GM18508 (cell line): ENCODE measurements at regions not wholly inside any gene's neighbourhood (a gene's known extent, or its start where the extent isn't known, plus 50 kb on each side); places are given as distances from the start of the nearest gene placed in this dataset.
"Not testable (repeated sequence)": the region's sequence is repeated elsewhere in the genome, so short reads cannot be mapped to it uniquely, and the experiment has no call there.

Source experiments
- ATAC-seq: cut with Tn5 transposase; IDR thresholded peaks from one replicate; pipeline ENCODE4 v1.9.1; 2021; ENCODE audit warnings: moderate number of reproducible peaks; ENCODE audit not compliant: insufficient read depth, unreplicated experiment

GRCh38 chr12:124126950-124127655, 154.1 kb downstream of the ZNF664 start:
- ATAC-seq = no peak

GRCh38 chr12:124129132-124129531, 156.1 kb downstream of the ZNF664 start:
- ATAC-seq = no peak

DNA sequence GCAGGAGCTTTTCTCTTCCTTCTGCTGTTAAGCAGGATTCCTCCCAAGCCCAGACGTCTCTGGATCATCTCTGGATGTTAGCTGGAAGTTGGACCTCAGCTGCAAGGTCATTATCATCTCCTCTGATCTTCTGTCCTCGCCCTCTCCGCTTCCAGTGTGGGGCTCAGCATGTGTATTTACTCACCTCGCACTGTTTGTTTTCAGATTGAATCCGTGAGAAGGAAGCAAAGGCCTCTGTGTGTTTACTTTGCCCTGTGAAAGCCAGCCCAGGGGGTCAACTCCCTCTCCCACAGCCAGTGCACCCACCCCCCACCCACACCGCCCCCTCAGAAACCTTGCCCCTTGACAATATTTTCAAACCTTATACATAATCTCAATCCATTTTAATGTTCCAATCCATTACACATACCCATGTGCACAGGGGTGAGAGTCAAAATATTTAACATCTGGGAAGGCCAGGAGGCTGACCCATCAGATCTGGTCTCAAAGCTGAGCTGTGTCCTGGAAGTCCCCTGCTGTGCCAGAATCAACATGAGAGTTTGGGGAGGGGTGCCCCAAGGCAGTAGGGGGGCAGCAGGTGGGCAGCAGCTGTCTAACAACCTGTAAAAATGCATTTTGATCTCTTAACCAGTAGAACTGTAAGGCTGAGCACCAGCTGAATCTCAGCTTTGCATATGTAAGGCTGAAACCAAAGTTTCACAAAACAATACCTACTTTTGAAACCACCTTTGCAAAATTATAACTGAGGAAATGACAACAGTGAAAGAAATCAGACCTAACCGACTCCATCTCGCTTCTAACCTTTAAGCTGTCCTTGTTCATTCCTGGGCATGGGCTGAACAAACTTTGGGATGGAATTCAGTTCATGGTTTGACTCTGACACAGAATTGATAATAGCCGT, 157.9 kb downstream of the ZNF664 start:
- no peak for ATAC-seq

DNA sequence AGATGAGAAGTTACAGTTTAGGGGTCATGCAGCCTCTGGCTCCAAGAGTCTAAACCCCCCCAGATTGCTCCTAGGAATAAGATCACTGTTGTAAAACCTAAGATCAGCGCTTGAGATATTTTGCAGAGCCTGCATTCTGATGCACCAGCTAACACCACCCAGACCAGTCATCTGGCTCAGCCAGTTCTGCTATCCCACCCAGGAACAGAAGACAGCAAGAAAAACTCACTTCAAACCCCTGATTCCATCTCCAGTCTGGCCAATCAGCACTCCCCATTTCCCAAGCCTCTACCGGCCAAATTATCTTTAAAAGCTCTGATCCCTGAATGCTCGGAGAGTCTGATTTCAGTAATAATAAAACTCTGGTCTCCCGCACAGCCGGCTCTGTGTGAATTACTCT, 158.6 kb downstream of the ZNF664 start:
- no peak for ATAC-seq

DNA sequence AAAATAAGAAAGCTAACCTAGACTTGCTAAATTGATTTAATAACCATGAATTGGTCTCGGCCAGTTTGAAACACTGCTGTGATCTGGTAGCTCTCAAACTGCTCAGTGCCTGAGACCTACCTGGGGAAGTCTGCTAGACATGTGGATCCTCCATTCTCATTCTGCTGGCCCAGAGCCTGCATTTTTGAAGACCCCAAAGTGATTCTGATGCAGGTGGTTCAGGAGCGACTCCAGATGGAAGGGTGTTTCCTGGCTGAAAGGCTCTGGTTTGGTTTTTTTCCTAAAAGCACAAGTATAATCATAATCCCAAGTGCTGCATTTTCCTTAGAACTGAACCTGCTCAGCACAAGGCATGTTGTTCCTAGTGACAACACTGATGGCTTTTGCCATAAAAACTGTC, 159.5 kb downstream of the ZNF664 start:
- ATAC-seq = no peak

DNA sequence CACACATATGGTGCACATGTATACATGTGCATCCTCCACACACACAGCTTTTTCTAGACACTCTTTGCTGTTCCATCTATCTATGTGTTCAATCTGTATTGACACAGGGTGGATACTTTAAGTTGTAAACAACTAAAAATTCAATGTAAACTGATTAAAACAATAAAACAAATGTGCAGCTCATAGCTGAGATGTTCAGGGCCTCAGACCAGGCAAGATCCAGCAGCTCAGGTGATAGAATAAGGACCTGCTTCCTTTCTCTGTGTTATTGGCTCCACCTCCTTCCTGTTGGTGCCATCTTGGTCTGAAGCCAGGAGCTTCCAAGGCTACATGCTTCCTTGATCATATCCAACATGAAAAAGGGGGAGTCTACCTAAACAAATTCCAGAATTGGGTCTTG, 158.1 kb upstream of the RFLNA start:
- no peak for ATAC-seq

- no peak for ATAC-seq
Observed at GRCh38 chr12:124140944-124141486, 153.9 kb upstream of the RFLNA start.

DNA sequence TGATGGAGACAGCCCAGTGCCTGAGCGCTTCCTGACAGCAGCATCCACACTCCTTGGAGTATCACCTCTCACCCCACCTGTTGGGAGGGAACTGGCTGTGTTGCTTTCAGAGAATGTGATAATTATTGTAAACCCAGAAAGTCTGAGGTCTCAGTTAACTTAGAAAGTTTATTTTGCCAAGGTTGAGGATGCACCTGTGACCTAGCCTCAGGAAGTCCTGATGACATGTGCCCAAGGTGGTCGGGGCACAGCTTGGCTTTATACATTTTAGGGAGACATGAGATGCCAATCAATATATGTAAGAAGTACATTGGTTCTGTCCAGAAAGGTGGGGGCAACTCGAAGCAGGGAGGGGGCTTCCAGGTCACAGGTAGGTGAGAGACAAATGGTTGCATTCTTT, 153.3 kb upstream of the RFLNA start:
- not testable (repeated sequence) for ATAC-seq

- ATAC-seq = no peak
Observed at GRCh38 chr12:124142395-124143035, 152.4 kb upstream of the RFLNA start.

- ATAC-seq = no peak
Observed at GRCh38 chr12:124143726-124144125, 151.2 kb upstream of the RFLNA start.

- ATAC-seq = no peak
Observed at GRCh38 chr12:124144531-124145194, 150.2 kb upstream of the RFLNA start.

DNA sequence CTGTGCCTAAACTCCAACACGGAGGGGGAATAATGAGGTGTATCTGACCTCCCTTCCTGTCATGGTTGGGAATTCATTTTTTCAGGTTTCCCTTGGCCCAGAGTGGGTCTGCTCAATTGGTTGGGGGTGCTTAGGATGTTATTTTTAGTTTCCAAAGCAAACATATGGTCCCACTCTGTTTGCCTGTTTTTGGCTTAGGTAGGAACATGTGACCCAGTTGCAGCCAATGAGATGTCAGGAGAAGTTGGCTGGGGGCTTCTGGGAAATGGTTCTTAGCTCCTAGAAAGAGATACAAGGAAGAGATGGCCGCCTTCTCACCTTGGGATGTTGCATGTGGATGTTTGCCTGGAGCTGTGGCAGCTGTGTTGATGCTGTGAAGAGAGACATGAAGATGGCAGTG, 147.9 kb upstream of the RFLNA start:
- ATAC-seq = no peak

DNA sequence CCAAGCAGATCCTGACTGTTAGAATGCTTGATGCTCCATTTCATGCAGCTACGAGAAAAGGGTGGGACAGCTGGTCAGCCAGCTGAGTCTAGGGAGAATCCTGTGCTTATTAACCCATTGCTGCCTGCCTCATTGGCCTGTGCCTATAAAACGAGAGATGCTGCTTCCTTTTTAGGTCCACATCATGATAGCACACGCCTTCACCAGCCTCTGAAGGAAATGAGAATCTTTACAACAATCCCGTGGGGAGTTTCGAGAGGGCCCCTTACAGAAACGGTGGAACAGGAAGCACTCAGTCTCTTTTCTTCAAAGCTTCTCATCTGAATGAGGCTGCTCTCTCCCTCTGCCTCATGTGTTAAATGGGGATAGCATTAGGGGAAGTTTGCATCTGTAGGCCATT, 147.3 kb upstream of the RFLNA start:
- no peak for ATAC-seq

- ATAC-seq = no peak
Observed at GRCh38 chr12:124148481-124149273, 146.2 kb upstream of the RFLNA start.

GRCh38 chr12:124149287-124149686, 145.6 kb upstream of the RFLNA start:
- ATAC-seq = no peak

DNA sequence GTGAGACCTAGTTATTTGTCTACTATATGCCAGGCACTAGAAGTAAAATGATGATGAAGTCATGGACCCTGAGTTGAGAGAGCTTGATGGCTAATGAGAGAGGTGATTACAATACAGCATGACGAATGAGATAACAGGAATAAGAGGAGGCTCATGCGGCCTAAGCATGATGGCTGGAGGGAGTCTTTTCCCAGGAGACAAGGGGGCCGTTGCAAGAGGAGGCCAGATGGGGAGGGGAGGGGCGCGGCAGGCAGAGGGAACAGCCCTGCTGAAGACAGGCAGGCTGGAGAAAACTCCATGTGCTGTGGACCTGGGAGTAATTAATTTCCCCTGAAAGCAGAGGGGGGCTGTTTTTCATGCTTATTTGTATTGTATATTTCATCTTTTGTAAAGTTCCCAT, 144.7 kb upstream of the RFLNA start:
- no peak for ATAC-seq

- ATAC-seq = no peak
Observed at GRCh38 chr12:124151583-124151982, 143.3 kb upstream of the RFLNA start.

DNA sequence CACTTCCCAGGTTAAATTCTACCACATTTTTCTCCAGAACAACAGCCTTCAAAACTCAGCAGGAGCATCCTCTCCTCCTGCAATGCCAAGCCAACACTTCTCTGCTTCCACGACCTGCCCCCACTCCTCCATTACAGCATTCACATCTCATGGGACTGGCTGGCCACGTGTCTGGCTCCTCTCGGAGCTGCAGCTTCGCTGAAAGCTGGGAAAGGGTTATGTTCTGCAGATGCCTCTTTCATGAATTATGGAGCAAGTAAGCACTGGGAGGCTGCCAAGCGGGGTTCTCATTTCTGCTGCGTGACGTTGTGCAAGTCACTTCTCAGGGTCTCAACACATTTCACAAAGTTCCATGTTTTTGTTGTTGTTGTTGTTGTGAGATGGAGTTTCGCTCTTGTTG, 142.2 kb upstream of the RFLNA start:
- ATAC-seq = no peak

DNA sequence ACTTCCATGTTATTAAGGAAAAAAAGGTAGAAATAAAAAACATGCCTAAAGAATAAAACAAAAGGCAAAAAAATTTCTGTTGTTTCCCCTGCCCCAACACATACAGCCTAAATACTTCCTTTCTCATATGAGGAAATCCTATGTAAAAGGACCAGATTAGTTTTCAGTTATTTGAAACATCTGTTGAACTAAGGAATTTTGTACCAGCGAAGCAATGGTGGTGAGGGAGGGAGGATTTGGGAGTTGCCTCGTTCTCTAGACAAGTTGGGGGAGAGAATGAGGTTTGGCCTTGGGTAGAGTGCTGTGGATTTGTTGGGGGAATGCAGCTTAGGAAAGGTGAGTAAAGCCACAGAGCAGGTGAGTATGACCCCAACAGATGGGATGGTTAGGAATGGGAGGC, 141.5 kb upstream of the RFLNA start:
- ATAC-seq = no peak

- ATAC-seq = no peak
Observed at GRCh38 chr12:124157406-124157805, 137.5 kb upstream of the RFLNA start.
